Neuron (in vitro differentiated cells): ENCODE measurements at regions not wholly inside any gene's neighbourhood (a gene's known extent, or its start where the extent isn't known, plus 50 kb on each side); places are given as distances from the start of the nearest gene placed in this dataset.

Source experiments
- H2AFZ ChIP-seq: one replicate; pipeline ENCODE4 v1.6.1; 2013; ENCODE audit warnings: low read depth, mild to moderate bottlenecking, inconsistent platforms, low read length, moderate library complexity
- H3K27me3 ChIP-seq: one replicate; pipeline ENCODE4 v1.6.1; 2013; ENCODE audit warnings: low read length; ENCODE audit not compliant: insufficient read depth
- H3K36me3 ChIP-seq: one replicate; pipeline ENCODE4 v1.6.1; 2013; ENCODE audit warnings: low read length; ENCODE audit not compliant: insufficient read depth
- H3K4me1 ChIP-seq: one replicate; pipeline ENCODE4 v1.6.1; 2013; ENCODE audit warnings: low read length; ENCODE audit not compliant: insufficient read depth
- H3K4me3 ChIP-seq: 2 replicates; pipeline ENCODE4 v1.5.1; 2013; ENCODE audit warnings: mild to moderate bottlenecking, low read length, moderate library complexity
- H3K9me3 ChIP-seq: one replicate; pipeline ENCODE4 v1.6.1; 2013; ENCODE audit warnings: low read length

- H3K9me3 ChIP-seq = no peaks in the 10 kb centered on the region
- H3K27me3 ChIP-seq = no peaks in the 10 kb centered on the region
- no peak overlapping the region for H2AFZ ChIP-seq
- H3K4me1 ChIP-seq = peaks cover 24% of the 10 kb centered on the region
- no peak overlapping the region for H3K4me3 ChIP-seq
- H3K36me3 ChIP-seq = no peaks in the 10 kb centered on the region
These were observed 345.4 kb downstream of the STIM2 start for GRCh38 chr4:27206009-27206408.

- H3K9me3 ChIP-seq = no peaks in the 10 kb centered on the region
- peaks cover 19% of the 10 kb centered on the region for H3K4me1 ChIP-seq
- no peaks in the 10 kb centered on the region for H3K36me3 ChIP-seq
- H3K4me3 ChIP-seq = no peak overlapping the region
- no peak overlapping the region for H2AFZ ChIP-seq
- no peaks in the 10 kb centered on the region for H3K27me3 ChIP-seq
These were observed 350.3 kb downstream of the STIM2 start for GRCh38 chr4:27210956-27211355.

- Histone ChIP-seq H3K36me3 (no peaks in the 10 kb centered on the region), H3K9me3 (no peaks in the 10 kb centered on the region), H2AFZ (no peak overlapping the region), H3K4me3 (no peak overlapping the region), H3K27me3 (no peaks in the 10 kb centered on the region), H3K4me1 (no peaks in the 10 kb centered on the region)
These were observed 353.4 kb downstream of the STIM2 start for GRCh38 chr4:27214010-27214409.

- H3K27me3 ChIP-seq = no peaks in the 10 kb centered on the region
- H3K4me3 ChIP-seq = no peak overlapping the region
- H2AFZ ChIP-seq = no peak overlapping the region
- H3K4me1 ChIP-seq = no peaks in the 10 kb centered on the region
- H3K36me3 ChIP-seq = no peaks in the 10 kb centered on the region
- no peaks in the 10 kb centered on the region for H3K9me3 ChIP-seq
These were observed 354.7 kb downstream of the STIM2 start for GRCh38 chr4:27215220-27215826.

- no peaks in the 10 kb centered on the region for H3K27me3 ChIP-seq
- H3K36me3 ChIP-seq = no peaks in the 10 kb centered on the region
These were observed 356.7 kb downstream of the STIM2 start for GRCh38 chr4:27217261-27217769.

GRCh38 chr4:27218013-27218412 lies 357.4 kb downstream of the STIM2 start:
- H3K4me3 ChIP-seq = no peak overlapping the region
- H2AFZ ChIP-seq = no peak overlapping the region
- no peaks in the 10 kb centered on the region for H3K4me1 ChIP-seq
- no peaks in the 10 kb centered on the region for H3K36me3 ChIP-seq
- H3K9me3 ChIP-seq = no peaks in the 10 kb centered on the region
- no peaks in the 10 kb centered on the region for H3K27me3 ChIP-seq

More at GRCh38 chr4:27217261-27217769, 356.7 kb downstream of the STIM2 start:
- H3K9me3 ChIP-seq = no peaks in the 10 kb centered on the region
- no peak overlapping the region for H3K4me3 ChIP-seq
- H3K4me1 ChIP-seq = no peaks in the 10 kb centered on the region
- H2AFZ ChIP-seq = no peak overlapping the region

- H3K4me1 ChIP-seq = no peaks in the 10 kb centered on the region
- no peaks in the 10 kb centered on the region for H3K27me3 ChIP-seq
- no peaks in the 10 kb centered on the region for H3K9me3 ChIP-seq
- H3K36me3 ChIP-seq = no peaks in the 10 kb centered on the region
- no peak overlapping the region for H2AFZ ChIP-seq
- no peak overlapping the region for H3K4me3 ChIP-seq
These were observed 362.7 kb downstream of the STIM2 start for GRCh38 chr4:27223326-27223725.

GRCh38 chr4:27233531-27233930 lies 372.9 kb downstream of the STIM2 start:
- Histone ChIP-seq H2AFZ (no peak overlapping the region), H3K4me3 (no peak overlapping the region), H3K27me3 (no peaks in the 10 kb centered on the region), H3K36me3 (no peaks in the 10 kb centered on the region), H3K4me1 (no peaks in the 10 kb centered on the region), H3K9me3 (no peaks in the 10 kb centered on the region)

- H3K4me3 ChIP-seq = no peak overlapping the region
- H3K27me3 ChIP-seq = no peaks in the 10 kb centered on the region
- no peaks in the 10 kb centered on the region for H3K4me1 ChIP-seq
- H3K36me3 ChIP-seq = no peaks in the 10 kb centered on the region
- H2AFZ ChIP-seq = no peak overlapping the region
- H3K9me3 ChIP-seq = no peaks in the 10 kb centered on the region
These were observed 373.8 kb downstream of the STIM2 start for GRCh38 chr4:27234306-27234899.

GRCh38 chr4:27239641-27240040 lies 379.0 kb downstream of the STIM2 start:
- H3K27me3 ChIP-seq = no peaks in the 10 kb centered on the region
- no peak overlapping the region for H3K4me3 ChIP-seq
- no peaks in the 10 kb centered on the region for H3K4me1 ChIP-seq
- no peak overlapping the region for H2AFZ ChIP-seq
- H3K36me3 ChIP-seq = no peaks in the 10 kb centered on the region
- no peaks in the 10 kb centered on the region for H3K9me3 ChIP-seq

GRCh38 chr4:27242217-27242616 lies 381.6 kb downstream of the STIM2 start:
- no peaks in the 10 kb centered on the region for H3K27me3 ChIP-seq
- no peak overlapping the region for H3K4me3 ChIP-seq
- no peaks in the 10 kb centered on the region for H3K36me3 ChIP-seq
- no peaks in the 10 kb centered on the region for H3K4me1 ChIP-seq
- H2AFZ ChIP-seq = no peak overlapping the region
- H3K9me3 ChIP-seq = no peaks in the 10 kb centered on the region

- no peaks in the 10 kb centered on the region for H3K9me3 ChIP-seq
- no peak overlapping the region for H3K4me3 ChIP-seq
- no peaks in the 10 kb centered on the region for H3K4me1 ChIP-seq
- no peaks in the 10 kb centered on the region for H3K36me3 ChIP-seq
- no peak overlapping the region for H2AFZ ChIP-seq
- H3K27me3 ChIP-seq = no peaks in the 10 kb centered on the region
These were observed 384.6 kb downstream of the STIM2 start for GRCh38 chr4:27245216-27245615.

GRCh38 chr4:27248829-27249228 lies 388.2 kb downstream of the STIM2 start:
- Histone ChIP-seq H2AFZ (no peak overlapping the region), H3K4me3 (no peak overlapping the region), H3K4me1 (no peaks in the 10 kb centered on the region), H3K9me3 (no peaks in the 10 kb centered on the region), H3K36me3 (no peaks in the 10 kb centered on the region), H3K27me3 (no peaks in the 10 kb centered on the region)

GRCh38 chr4:27251771-27252170 lies 391.1 kb downstream of the STIM2 start:
- no peak overlapping the region for H3K4me3 ChIP-seq
- H3K9me3 ChIP-seq = no peaks in the 10 kb centered on the region
- H3K27me3 ChIP-seq = no peaks in the 10 kb centered on the region

More at GRCh38 chr4:27251771-27252170, 391.1 kb downstream of the STIM2 start:
- Histone ChIP-seq H3K4me1 (no peaks in the 10 kb centered on the region), H2AFZ (no peak overlapping the region), H3K36me3 (no peaks in the 10 kb centered on the region)
